C4-2B (cell line): ENCODE measurements at regions not wholly inside any gene's neighbourhood (a gene's known extent, or its start where the extent isn't known, plus 50 kb on each side); places are given as distances from the start of the nearest gene placed in this dataset.

Experiments used
- ZFX ChIP-seq: fragments of 450-650 bp; IDR thresholded peaks from 2 replicates; pipeline ENCODE4 v1.6.1; 2017
- TF ChIP-seq, protein P1 (sequence below): fragments of 450-650 bp; conservative IDR thresholded peaks from 2 replicates; pipeline ENCODE4 v1.5.1; 2017; ENCODE audit warnings: mild to moderate bottlenecking

DNA sequence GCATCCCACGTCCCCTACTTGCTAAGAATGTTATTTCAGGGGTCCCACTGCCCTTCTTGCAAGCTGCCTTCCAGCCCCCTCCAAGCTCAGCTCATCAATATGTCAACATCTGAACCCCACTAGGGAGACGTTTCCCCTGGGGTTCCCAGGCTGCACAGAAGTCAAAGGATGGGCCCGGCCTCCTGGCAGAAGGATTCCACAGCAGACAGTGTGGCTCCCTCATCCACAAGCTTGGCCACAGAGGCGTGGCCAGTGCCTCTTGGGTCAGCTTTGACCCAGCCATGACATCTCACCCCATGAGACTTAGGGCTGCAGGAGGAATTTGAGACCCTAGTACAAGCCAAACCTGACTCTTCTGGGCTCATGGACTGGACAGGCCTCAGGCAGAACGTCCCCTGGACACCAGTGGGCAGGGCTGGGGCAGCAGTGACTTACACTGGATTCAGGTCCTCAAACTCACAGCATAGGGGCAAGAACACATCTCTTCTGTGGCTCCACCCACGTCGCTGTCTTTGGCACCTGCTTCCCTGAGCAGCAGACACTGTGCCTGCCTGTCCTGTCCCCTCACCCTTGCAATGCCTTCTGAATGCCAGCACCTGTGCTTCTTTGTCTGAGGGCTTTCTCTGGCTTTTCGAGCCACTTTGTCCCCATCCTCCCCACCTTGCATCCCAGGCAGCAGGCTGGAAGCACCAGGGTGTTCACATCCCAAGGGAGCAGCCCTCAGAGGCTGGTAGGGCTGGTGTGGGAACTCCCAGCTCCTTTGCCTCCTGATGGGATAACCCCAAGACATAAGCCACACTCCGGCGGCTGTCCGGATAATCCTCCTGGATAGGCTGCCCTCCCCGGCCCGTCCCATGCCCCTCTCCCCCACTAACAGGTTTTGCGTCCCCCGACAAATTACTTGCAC is 56.0 kb upstream of the ENPP7 start:
- TF ChIP-seq, protein P1, sequence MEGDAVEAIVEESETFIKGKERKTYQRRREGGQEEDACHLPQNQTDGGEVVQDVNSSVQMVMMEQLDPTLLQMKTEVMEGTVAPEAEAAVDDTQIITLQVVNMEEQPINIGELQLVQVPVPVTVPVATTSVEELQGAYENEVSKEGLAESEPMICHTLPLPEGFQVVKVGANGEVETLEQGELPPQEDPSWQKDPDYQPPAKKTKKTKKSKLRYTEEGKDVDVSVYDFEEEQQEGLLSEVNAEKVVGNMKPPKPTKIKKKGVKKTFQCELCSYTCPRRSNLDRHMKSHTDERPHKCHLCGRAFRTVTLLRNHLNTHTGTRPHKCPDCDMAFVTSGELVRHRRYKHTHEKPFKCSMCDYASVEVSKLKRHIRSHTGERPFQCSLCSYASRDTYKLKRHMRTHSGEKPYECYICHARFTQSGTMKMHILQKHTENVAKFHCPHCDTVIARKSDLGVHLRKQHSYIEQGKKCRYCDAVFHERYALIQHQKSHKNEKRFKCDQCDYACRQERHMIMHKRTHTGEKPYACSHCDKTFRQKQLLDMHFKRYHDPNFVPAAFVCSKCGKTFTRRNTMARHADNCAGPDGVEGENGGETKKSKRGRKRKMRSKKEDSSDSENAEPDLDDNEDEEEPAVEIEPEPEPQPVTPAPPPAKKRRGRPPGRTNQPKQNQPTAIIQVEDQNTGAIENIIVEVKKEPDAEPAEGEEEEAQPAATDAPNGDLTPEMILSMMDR: no peak
- no peak for TF ChIP-seq ZFX
